ENCODE measurements at regions not wholly inside any gene's neighbourhood (a gene's known extent, or its start where the extent isn't known, plus 50 kb on each side); places are given as distances from the start of the nearest gene placed in this dataset.
"Not testable (repeated sequence)": the region's sequence is repeated elsewhere in the genome, so short reads cannot be mapped to it uniquely, and the experiment has no call there.

DNA sequence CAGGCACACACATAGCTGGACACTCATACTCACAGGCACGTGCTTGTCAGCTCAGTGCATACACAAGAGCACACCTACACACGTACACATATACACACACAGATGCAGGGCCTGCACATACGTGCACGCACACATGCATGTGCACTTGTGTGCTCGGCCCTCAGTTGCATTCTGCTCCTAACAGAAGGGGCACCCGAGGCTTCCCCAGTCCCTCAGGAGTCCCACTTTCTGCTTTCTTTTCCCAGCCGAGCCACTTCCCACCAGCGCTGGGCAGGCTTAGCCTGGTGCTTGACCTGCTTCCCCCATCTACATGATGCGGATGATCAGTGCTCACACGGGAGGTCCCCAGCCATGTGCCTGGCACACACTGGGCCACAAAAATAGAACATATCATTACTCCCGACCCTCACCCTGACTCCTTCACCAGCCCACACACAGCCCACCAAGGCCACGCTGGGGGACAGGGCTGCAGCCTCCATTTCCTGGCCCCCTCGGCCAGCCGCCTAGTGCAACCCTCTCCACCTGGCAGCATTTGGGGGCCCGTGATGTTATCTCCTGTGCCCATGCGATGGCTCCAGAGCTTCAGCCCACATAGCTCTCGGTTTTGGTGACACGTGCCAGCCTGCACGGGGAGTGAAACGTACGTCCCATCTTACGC is 125.2 kb upstream of the SPACA7 start:
- intact Hi-C loops (cut with DNase I): no loop called here
- DNase-seq (ENCODE audit: low spot score): no peak
- ATAC-seq: no peak

DNA sequence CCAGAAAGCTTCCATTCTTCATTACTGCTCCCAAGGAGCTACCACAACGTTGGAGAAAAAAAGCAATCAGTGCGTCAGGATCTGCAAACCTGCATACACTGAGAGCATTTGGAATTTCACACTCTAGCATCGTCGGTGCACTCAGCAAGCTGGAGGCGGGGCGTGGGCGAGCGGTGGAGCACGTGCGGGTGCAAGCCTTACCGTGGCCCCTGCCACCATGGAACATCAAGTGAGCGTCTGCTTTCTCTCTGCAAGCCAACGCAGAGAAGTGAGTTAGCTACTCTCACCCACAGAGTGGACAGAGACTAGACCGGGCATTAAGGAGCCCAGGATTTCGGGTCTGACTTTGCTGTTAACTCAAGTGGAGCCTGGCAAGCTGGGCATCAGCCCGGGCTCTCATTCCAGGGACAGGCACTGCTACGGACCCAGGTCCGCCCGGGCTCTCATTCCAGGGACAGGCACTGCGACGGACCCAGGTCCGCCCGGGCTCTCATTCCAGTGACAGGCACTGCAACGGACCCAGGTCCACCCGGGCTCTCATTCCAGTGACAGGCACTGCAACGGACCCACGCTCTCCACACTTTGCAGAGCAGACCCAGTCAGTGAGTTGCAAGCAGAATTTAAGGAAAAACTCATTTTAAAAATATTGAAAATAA is 124.1 kb upstream of the SPACA7 start:
- ATAC-seq: no peak
- DNase-seq (ENCODE audit: low spot score): no peak
- intact Hi-C loops (cut with DNase I): no loop called here

DNA sequence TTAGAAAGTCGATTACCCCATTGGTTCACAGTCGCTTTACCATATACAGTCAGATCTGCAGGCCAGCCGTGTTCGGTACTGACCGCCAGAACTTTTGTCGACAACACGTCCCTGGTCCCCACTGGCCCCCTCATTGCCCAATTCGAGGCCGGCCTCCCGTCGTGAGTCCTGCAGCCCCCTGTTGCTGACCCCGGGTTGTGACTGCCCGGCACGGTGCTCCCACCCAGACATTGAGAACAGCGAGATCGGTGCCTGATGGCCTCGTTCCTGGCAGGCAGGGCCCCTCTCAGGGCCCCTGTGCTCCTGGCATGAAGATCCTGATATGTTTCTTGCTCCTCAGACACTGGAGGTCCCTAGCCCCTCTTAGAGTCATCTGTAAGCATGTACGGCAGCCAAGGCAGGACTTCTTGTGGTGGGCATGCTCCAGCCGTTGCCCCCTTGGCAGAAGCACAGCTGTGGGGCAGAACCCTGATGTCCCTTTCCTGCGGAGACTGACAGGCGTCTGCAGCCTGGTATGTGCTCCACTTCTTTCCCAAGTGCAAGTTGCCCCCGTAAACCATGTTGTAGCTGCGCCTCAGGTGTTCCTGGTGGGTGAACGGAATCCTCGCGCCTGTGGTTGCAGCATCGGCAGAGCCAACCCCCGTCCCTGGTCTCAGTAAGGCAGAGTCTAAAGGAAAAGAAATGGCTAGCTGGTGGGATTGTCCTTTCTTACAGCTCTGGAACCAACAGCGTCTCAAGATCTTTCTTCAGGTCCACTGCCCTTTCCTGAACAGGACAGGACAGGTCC is 123.2 kb upstream of the SPACA7 start:
- no peak for DNase-seq (ENCODE audit: low spot score)
- ATAC-seq: no peak
- intact Hi-C loops (cut with DNase I): no loop called here

DNA sequence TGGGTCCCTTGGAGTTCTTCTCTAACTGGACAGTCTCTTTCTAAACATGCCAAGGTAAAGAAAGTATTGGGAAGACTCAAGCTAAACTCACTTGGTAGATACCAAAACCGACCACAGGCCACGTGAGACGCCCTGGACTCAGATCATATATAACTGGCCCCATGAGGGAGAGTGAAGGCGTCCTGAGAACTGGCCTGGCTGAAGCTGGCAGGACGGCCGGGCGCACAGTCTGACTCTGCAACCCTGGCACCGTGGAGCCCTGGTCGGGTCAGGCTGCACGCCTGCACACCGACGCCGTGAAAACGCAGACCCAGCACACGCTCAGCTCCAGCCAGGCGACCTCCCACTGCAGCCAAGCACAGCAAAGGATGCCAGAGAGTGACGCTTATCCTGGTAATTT is 122.5 kb upstream of the SPACA7 start:
- DNase-seq (ENCODE audit: low spot score) (no peak), ATAC-seq (no peak)
- intact Hi-C loops (cut with DNase I): no loop called here

DNA sequence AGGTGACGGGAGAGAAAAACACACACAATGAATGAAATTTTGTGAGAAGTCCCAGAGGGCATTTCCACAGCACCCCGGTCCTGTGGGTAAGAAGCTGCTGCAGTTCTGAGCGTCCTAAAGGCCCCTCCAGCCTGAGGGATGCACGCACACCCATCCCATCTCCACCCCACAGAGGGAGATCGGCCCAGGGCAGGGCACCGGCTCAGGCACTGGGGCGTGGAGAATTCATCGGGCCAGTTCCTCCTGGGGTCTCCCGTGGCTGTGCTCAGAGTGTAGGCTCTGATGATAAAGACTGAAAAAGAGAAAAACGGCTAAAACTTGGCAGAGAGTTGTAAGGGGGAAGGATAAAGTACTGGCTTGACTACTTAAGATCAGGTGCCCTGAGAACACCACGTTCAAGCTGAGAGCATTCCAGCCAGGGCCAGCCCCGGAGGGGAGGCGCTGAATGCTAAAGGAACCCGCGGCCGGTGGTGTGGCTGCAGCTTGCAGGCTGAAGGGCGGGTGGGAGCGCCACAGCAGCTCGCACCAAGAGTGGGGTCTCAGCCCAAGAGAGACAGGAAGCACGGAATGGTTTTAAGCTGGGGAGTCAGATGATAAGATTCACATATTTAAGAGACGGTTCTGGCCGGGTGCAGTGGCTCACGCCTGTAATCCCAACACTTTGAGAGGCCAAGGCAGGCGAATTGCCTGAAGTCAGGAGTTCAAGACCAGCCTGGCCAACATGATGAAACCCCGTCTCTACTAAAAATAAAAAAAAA is 121.9 kb upstream of the SPACA7 start:
- intact Hi-C loops (cut with DNase I): no loop called here

DNA sequence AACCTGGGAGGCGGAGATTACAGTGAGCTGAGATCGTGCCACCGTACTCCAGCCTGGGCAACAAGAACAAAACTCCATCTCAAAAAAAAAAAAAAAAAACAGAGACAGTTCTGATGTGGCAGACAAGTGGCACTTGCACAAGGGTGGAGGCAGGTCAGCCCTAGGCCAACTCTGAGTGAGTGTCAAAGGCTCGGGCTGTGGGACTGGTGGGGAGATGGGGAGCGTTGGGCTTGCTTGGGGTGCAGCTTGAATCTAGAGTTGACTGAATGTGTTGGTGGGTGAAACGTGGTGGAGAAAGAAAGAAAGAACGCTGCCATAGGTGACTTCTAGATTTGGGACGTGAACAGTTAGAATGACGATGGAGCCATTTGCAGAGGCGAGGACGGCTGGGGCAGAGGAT is 121.3 kb upstream of the SPACA7 start:
- ATAC-seq (no peak), DNase-seq (ENCODE audit: low spot score) (no peak)
- intact Hi-C loops (cut with DNase I): no loop called here

More for the DNA sequence above, 121.9 kb upstream of the SPACA7 start:
- ATAC-seq: no peak
- DNase-seq (ENCODE audit: low spot score): no peak

DNA sequence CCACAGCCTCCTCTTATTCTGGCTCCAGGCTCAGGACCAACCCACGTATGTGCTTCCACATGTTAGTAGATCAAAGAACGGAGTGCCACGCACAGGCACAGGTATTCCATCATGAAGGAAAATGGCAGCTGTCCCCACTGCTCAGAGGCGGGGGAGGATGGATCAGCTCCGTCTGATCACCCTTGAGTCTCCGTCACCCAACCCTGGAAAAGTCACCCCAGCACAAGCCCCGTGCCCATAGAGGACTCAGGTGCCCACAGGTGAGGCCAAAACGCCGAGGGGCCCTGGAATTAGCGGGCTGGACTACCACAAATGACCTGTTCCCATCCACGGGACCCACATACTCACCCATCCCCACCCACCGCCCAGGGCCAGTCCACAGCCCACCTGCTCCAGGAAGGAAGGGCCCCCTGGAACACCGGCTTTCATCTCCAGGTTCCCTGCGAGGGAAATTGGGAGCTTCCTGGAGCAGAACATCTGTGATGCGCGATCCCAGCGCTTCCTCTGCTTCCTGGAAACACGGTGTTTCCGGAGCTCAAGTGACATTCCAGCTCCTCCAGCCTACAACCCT is 120.5 kb upstream of the SPACA7 start:
- ATAC-seq: no peak
- no peak for DNase-seq (ENCODE audit: low spot score)
- intact Hi-C loops (cut with DNase I): no loop called here

DNA sequence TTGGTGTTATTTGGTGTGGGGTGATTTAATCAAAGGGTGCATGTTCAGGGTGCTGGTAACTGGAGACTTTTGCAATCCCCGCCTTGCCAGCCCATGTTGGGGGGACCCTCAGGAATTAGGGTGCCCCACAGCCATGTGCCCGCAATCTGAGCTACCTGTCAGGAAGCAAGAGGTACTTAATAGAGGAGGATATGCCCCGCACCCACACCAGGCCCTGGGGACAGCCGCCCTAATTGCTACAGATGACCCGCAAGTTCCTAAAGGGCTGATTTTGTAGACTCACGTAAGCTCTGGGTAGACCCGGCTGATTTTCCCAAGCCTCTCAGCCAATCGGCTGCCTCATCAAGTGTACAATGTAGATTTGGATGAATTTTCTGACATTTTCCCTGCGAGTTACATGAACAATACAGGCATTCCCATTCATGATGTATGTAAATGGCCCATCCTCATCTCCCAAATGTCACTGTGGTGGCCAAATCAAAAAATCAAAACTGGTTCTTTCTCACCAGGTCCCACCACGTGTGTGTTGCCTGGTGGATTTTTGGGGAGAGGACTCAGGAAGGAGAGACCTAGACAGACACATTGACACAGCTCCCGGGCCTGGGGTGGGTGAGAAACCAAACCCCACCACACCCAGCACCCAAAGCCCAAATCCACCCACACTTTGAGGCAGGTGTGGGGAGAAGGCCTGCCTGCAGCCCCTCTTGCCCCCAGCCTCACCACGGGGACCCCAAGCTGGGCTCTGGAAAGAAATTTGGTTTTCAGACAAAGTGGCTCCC is 119.2 kb upstream of the SPACA7 start:
- ATAC-seq: no peak
- intact Hi-C loops (cut with DNase I): no loop called here
- DNase-seq (ENCODE audit: low spot score): no peak

DNA sequence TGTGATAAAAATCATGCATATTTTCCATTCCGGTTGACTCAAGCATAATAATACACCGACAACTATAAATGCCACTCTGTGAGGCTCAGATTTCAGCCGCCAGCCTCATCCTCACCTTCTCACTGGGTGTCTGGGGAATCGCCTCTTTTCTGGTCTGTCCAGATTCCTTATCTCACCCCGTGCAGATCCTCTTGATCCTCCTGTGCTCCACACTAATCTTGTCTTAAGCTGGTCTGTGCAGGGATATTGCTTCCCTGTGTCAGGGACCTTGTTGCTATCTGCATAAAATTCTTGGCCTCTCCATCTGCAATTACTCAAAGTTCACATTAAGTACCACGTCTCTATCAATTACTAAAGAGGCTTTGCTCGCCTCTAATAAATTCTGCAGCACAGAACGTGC is 116.6 kb upstream of the SPACA7 start:
- intact Hi-C loops (cut with DNase I): no loop called here
- no peak for DNase-seq (ENCODE audit: low spot score)
- ATAC-seq: no peak

DNA sequence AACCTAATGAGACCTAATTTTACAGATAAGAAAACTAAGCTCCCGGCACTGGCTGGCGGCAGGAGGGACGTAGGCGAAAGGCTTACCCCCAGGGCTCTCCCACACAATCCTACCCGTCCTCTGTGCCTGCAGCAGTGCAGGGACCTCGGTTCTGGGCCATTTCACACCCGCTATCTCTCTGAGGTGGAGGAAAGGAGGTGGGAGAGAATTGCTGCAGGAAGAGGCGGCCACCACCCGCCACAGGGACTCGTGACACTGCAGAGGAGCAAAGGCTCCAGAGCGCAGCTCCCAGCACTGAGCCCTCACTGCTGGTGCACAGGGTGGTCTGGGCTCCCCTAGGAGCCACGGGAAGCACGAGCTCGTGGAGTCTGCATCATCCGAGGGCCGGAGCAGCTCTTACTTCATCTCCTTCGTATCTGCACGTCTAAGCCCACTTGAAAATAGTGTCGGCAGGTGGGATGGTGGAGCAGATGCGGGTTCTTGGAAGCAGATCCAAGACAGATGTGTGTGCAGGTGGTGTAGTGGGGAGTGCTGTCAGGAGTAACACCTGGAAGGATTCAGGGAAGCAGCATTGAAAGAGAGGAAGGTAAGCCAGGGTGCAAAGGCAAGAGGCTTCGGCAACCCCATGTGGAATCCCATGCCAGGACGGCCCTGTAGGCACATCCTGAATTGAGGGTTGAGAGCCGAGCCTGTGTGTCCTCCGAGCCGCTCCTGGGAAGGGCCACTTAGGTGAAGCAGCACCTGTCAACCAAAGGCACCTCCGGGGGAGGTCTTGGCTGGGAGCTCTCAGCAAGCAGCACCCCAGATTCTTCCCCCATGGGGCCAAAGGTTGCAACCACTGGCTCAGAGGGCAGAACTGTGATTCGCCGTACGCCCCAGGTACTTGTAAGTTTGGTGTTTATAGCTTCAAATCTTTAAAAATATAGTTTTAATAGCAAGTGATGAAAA is 115.8 kb upstream of the SPACA7 start:
- intact Hi-C loops (cut with DNase I): no loop called here
- DNase-seq (ENCODE audit: low spot score): no peak
- ATAC-seq: no peak

DNA sequence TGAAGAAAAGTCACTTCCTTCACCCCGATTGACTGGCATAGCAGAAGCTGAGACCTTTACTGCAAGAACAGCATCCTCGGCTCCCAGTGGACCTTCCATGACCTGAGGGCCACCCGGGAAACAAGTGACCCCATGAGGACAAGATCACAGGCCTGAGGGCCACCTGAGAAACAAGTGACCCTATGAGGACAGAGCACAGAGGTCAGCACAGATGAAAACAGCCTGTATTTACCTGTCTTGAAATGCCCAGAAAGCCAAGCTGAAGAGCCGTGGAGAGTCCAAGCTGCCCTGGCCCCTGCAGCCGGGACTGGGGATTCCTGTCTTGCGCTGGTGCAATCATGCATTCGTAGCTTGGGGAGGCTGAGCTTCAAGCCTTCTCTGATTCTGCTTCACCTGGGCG is 114.2 kb upstream of the SPACA7 start:
- ATAC-seq (no peak), DNase-seq (ENCODE audit: low spot score) (no peak)
- intact Hi-C loops (cut with DNase I): no loop called here

DNA sequence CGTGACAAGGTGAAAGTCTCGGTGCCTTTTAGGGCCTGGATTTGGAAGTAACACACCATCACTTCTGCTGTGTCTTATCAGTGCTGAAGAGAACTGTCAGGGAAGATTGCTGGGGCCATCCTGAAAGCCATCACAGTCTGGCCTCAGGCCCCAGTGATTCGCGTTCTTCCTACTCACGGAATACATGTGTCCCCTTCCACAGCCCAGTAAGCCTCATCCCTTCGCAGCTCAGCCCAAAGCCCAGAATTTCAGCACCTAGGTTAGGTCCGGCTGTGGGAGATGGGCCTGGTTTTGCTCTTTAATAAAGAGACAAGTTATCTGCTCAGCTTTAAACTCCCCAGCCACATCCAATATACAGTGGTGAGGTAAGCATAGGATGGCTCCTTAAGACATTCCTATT is 113.0 kb upstream of the SPACA7 start:
- ATAC-seq: no peak
- intact Hi-C loops (cut with DNase I): no loop called here
- DNase-seq (ENCODE audit: low spot score): no peak

DNA sequence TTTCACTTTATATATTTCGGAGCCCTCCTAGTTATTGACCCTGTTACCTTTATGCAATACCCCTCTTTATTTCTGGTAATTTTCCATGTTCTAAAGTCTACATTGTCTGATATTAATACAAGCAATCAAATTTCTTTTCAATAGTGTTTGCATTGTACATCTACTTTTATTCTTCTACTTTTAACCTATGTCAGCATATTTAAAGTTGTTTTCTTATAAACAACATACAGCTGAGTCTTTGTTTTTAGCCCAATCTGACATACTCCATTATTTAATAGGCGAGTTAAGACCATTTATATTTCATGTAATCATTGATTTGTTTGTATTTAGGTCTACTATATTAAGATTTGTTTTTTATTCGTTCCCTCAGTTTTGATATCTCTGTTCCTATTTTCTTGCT is 108.5 kb upstream of the SPACA7 start:
- intact Hi-C loops (cut with DNase I): no loop called here
- DNase-seq (ENCODE audit: low spot score) (no peak), ATAC-seq (no peak)

DNA sequence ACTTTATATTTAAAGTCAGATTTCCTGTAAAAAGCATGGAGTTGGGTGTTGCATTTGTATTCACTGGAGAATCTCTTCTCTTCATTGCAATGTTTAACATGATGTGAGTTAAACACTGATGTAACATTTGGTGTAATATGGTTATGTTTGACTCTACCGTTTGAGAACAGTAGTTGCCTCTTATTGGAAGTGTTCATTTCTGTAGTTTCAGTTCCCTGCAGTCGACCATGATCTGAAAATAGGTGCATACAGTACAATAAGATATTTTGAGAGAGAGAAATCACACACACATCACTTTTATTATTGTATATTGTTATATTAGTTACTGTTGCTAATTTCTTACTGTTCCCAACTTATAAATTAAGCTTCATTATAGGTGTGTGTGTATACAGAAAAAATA is 105.2 kb upstream of the SPACA7 start:
- intact Hi-C loops (cut with DNase I): no loop called here
- DNase-seq (ENCODE audit: low spot score) (no peak), ATAC-seq (no peak)

DNA sequence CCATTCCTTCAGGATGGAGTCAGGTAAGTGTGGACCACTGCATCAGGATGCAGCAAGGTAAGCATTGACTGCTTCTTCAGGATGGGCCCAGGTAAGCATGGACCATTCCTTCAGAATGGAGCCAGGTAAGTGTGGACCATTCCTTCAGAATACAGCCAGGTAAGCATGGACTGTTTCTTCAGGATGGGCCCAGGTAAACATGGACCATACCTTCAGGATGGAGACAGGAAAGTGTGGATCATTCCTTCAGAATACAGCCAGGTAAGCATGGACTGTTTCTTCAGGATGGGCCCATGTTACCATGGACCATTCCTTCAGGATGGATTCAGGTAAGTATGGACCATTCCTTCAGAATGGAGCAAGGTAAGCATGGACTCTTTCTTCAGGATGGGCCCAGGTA is 89.4 kb upstream of the SPACA7 start:
- ATAC-seq; DNase-seq (ENCODE audit: low spot score); intact Hi-C loops (cut with DNase I): not testable (repeated sequence)

DNA sequence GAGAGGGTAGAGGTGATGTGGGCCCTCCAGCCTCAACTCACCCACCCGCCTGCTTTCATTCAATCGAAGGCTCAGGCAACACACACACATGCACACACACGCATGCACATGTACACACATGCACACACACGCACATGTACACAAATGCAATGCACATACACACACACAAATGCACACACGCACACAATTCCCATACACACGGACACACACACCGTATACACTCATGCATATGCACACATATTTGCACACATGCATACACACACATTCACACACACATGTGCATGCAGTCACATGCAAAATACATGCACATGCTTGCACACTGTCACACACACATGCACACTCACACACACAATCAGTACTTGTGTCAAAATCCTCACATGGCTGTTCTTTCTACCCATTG is 55.9 kb upstream of the SPACA7 start:
- ATAC-seq (no peak), DNase-seq (ENCODE audit: low spot score) (no peak)
- intact Hi-C loops (cut with DNase I): no loop called here

DNA sequence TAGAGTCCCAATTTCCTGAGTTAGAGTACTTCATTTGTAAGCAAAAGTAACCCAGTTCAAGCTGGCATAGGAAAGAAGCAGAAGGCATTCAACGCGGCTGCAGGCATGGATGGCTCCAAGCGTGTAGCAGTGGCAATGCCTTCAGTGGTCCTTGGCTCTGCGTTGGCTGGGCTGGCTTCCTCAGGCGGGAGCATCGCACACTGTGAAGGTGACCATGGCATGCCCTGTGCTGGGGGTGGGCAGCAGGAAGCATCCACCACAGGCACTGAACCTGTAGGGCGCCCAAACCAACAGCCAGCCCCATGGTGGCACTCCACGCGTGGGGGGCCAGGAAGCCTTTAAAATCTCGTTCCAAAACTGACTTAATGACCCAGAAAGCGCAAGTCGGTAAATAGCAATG is 53.6 kb upstream of the SPACA7 start:
- ATAC-seq (no peak), DNase-seq (ENCODE audit: low spot score) (no peak)
- intact Hi-C loops (cut with DNase I): no loop called here

DNA sequence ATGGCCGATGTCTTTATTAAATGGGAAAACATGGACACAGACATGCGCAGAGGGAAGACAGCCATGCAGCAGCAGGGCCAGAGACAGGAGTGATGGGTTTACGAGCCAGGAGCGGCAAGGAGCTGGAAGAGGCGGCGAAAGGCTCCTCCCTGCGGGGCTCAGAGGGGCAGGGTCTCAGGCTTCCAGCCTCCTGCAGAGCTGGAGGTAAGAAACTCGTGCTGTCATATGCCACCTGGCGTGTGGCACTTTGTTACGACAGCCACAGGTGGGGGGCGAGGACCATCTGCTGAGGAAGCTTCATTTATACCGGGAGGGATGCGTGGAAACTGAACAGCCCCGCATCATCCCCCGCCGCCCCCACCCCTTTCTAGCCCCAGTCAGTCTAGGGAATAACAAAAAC is 52.0 kb upstream of the SPACA7 start:
- intact Hi-C loops (cut with DNase I): no loop called here
- no peak for DNase-seq (ENCODE audit: low spot score)
- no peak for ATAC-seq

Measured in sciatic nerve (tissue), 2 donors.